Activated B cell treated with CpG ODN at 0.5 μM for 24 hours (primary cell): ENCODE measurements at regions not wholly inside any gene's neighbourhood (a gene's known extent, or its start where the extent isn't known, plus 50 kb on each side); places are given as distances from the start of the nearest gene placed in this dataset.

ENCODE experiments used
- ATAC-seq: fragments of 200-7000 bp; cut with Tn5 transposase; one replicate; pipeline ENCODE4 v1.10.0; 2021; ENCODE audit warnings: low read depth, mild to moderate bottlenecking, moderate library complexity
- CTCF ChIA-PET: fragments of 350-600 bp; sonication (Branson Sonifier 250); formaldehyde crosslinking; loops from one replicate; lab custom pipeline; 2021; ENCODE audit warnings: antibody characterized with exemption; lab: Charles Lee
- POLR2A ChIA-PET: fragments of 350-600 bp; sonication (Branson Sonifier 250); formaldehyde crosslinking; loops from one replicate; lab custom pipeline; 2021; ENCODE audit warnings: antibody characterized with exemption; lab: Charles Lee
- DNase-seq: peaks from one replicate; pipeline ENCODE4 v3.0.0; 2022
- H3K27ac Mint-ChIP-seq: one replicate; pipeline ENCODE4 v1.8.0; 2020; ENCODE audit warnings: mixed read lengths
- H3K27me3 Mint-ChIP-seq: one replicate; pipeline ENCODE4 v1.8.0; 2021; ENCODE audit warnings: mixed read lengths
- H3K36me3 Mint-ChIP-seq: one replicate; pipeline ENCODE4 v1.8.0; 2021; ENCODE audit warnings: low read depth, mixed read lengths
- H3K4me1 Mint-ChIP-seq: one replicate; pipeline ENCODE4 v1.8.0; 2021; ENCODE audit warnings: mixed read lengths
- H3K4me3 Mint-ChIP-seq: one replicate; pipeline ENCODE4 v1.8.0; 2020; ENCODE audit warnings: mild to moderate bottlenecking, mixed read lengths
- H3K9me3 Mint-ChIP-seq: one replicate; pipeline ENCODE4 v1.8.0; 2020; ENCODE audit warnings: mixed read lengths
- CTCF ChIP-seq: fragments of 200-600 bp; IDR thresholded peaks from one replicate; pipeline ENCODE4 v1.8.0; 2022; ENCODE audit warnings: antibody characterized with exemption, mild to moderate bottlenecking
- intact Hi-C: fragments of 100-400 bp; cut with micrococcal nuclease; formaldehyde crosslinking; loops from one replicate; pipeline ENCODE4 v1.15.1; 2024

GRCh38 chr3:21902956-21903355, 151.9 kb upstream of the ZNF385D start:
- no peak overlapping the region for H3K4me3 Mint-ChIP-seq
- ChIA-PET CTCF (no interaction called here), POLR2A (no interaction called here)
- intact Hi-C loops, result no loop called here
- no peaks in the 10 kb centered on the region for H3K36me3 Mint-ChIP-seq
- TF ChIP-seq CTCF, result no peak
- H3K27ac Mint-ChIP-seq, result no peak overlapping the region
- H3K27me3 Mint-ChIP-seq, result no peaks in the 10 kb centered on the region
- H3K9me3 Mint-ChIP-seq, result no peaks in the 10 kb centered on the region
- no peaks in the 10 kb centered on the region for H3K4me1 Mint-ChIP-seq
- ATAC-seq (no peak), DNase-seq (no peak)

GRCh38 chr3:21909096-21909495, 158.1 kb upstream of the ZNF385D start:
- ATAC-seq, result no peak
- ChIA-PET POLR2A (no interaction called here), CTCF (no interaction called here)
- H3K27me3 Mint-ChIP-seq, result no peaks in the 10 kb centered on the region
- no peak for DNase-seq
- no peak overlapping the region for H3K4me3 Mint-ChIP-seq
- intact Hi-C loops, result no loop called here
- no peaks in the 10 kb centered on the region for H3K9me3 Mint-ChIP-seq
- H3K27ac Mint-ChIP-seq, result no peak overlapping the region
- no peaks in the 10 kb centered on the region for H3K4me1 Mint-ChIP-seq
- H3K36me3 Mint-ChIP-seq, result no peaks in the 10 kb centered on the region
- TF ChIP-seq CTCF, result no peak

GRCh38 chr3:21912711-21913110, 161.7 kb upstream of the ZNF385D start:
- Mint-ChIP-seq H3K4me1 (no peaks in the 10 kb centered on the region), H3K4me3 (no peak overlapping the region), H3K9me3 (no peaks in the 10 kb centered on the region), H3K27ac (no peak overlapping the region), H3K27me3 (no peaks in the 10 kb centered on the region), H3K36me3 (no peaks in the 10 kb centered on the region)
- CTCF ChIA-PET, result no interaction called here
- intact Hi-C loops, result no loop called here
- POLR2A ChIA-PET, result no interaction called here
- DNase-seq, result no peak
- no peak for ATAC-seq
- no peak for TF ChIP-seq CTCF

DNA sequence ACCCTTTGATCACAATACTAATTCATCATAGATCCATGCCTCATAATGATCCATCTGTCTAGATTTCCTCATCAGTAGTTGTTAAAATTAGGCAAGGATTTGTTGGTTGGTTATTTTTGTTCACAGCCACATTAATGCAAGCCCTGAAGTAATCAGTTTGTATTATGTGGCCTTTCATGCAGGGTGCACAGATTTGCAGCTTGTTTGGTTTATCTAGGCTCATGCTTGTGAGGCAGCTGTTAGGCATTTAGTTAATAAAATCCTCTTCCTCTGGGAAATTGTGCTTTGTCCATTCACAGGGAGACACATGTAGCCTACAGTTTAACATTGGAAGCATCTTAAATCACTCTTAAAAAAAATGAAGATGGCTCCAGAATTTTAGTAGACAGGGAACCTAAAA, 162.8 kb upstream of the ZNF385D start:
- no peaks in the 10 kb centered on the region for H3K4me1 Mint-ChIP-seq
- ChIA-PET POLR2A (no interaction called here), CTCF (no interaction called here)
- H3K36me3 Mint-ChIP-seq, result no peaks in the 10 kb centered on the region
- H3K27me3 Mint-ChIP-seq, result no peaks in the 10 kb centered on the region
- no peak overlapping the region for H3K4me3 Mint-ChIP-seq
- no peak for TF ChIP-seq CTCF
- ATAC-seq, result no peak
- DNase-seq, result no peak
- H3K27ac Mint-ChIP-seq, result no peak overlapping the region
- H3K9me3 Mint-ChIP-seq, result no peaks in the 10 kb centered on the region
- intact Hi-C loops, result no loop called here

DNA sequence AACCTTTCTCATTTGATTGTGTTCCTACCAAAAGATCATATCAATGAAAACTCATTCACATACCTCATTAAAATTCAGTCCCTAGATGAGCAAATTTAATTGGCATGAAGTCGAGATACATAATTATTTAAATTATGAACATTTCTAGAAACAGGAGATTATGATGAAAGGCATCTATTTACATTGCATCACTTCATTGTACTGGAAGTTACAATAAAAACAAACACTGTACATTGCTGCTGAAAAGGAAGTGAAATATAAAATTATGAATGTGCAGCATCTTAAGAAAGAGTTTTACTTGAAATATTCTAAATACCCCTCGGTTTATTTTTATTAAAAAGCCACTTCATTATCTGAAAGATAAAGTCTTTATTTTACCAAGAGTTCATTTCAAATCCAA, 163.4 kb upstream of the ZNF385D start:
- DNase-seq (no peak), ATAC-seq (no peak)
- Mint-ChIP-seq H3K4me1 (no peaks in the 10 kb centered on the region), H3K27ac (no peak overlapping the region), H3K9me3 (no peaks in the 10 kb centered on the region), H3K4me3 (no peak overlapping the region), H3K27me3 (no peaks in the 10 kb centered on the region), H3K36me3 (no peaks in the 10 kb centered on the region)
- CTCF ChIA-PET, result no interaction called here
- intact Hi-C loops, result no loop called here
- no peak for TF ChIP-seq CTCF
- POLR2A ChIA-PET, result no interaction called here
